Sigmoid colon (tissue), 6 donors: ENCODE measurements at regions not wholly inside any gene's neighbourhood (a gene's known extent, or its start where the extent isn't known, plus 50 kb on each side); places are given as distances from the start of the nearest gene placed in this dataset.

Source experiments
- DNase-seq: peaks from one replicate; pipeline ENCODE4 v3.0.0-alpha.2; 2019
- H3K27ac ChIP-seq, 4 donors: fragments of 200-600 bp; sonication (generic); one replicate each; pipeline ENCODE4 v1.5.1; 2016 to 2019; ENCODE audit warnings: mild to moderate bottlenecking in 1 of 4
- H3K27me3 ChIP-seq, 3 donors: fragments of 200-600 bp; sonication (generic); one replicate each; pipeline ENCODE4 v1.5.1; 2019; ENCODE audit warnings: mild to moderate bottlenecking in 1 of 3
- H3K36me3 ChIP-seq, 4 donors: fragments of 200-600 bp; sonication (generic); one replicate each; pipeline ENCODE4 v1.5.1; 2016 to 2019
- H3K4me1 ChIP-seq, 4 donors: fragments of 200-600 bp; sonication (generic); one replicate each; pipeline ENCODE4 v1.5.1; 2017 to 2019
- H3K4me3 ChIP-seq, 4 donors: fragments of 200-600 bp; sonication (generic); one replicate each; pipeline ENCODE4 v1.5.1; 2017 to 2019; ENCODE audit warnings: mild to moderate bottlenecking in 2 of 4, moderate library complexity in 1 of 4
- H3K9me3 ChIP-seq, 4 donors: fragments of 200-600 bp in 3 of 4; sonication (generic) in 3 of 4; one replicate each; pipeline versions ENCODE4 v1.5.1 to v1.6.1; 2013 to 2019
- EP300 ChIP-seq, 4 donors: sonication (generic); formaldehyde crosslinking; IDR thresholded peaks; one replicate each; pipeline ENCODE4 v1.6.1; 2017; ENCODE audit warnings: antibody characterized with exemption in 4 of 4
- POLR2A ChIP-seq, 2 donors: fragments of 450-650 bp; IDR thresholded peaks; one replicate each; pipeline ENCODE4 v1.6.1; 2016; ENCODE audit warnings: antibody characterized with exemption in 2 of 2, mild to moderate bottlenecking in 2 of 2, moderate library complexity in 2 of 2
- POLR2AphosphoS5 ChIP-seq, 4 donors: sonication (generic); formaldehyde crosslinking; IDR thresholded peaks; one replicate each; pipeline ENCODE4 v1.6.1; 2017; ENCODE audit warnings: antibody characterized with exemption in 4 of 4
- WGBS, 2 donors: extraction: QIAGEN DNeasy Blood & Tissue Kit; methylation state at CpG; one replicate each; pipeline ENCODE4 v1.1.7; 2013; 5-methylcytosine and 5-hydroxymethylcytosine counted together
- intact Hi-C: fragments of 100-400 bp; cut with DNase I; formaldehyde crosslinking; loops from one replicate; pipeline ENCODE4 v1.15.1; 2023
- TF ChIP-seq, protein P1 (sequence below), 4 experiments: fragments of 450-650 bp in 3 of 4; fragments of 200-600 bp in 1 of 4; IDR thresholded peaks; one replicate each; pipeline ENCODE4 v1.5.1; 2016 to 2019; ENCODE audit warnings: antibody characterized with exemption in 4 of 4, mild to moderate bottlenecking in 3 of 4, moderate library complexity in 2 of 4
- donor health status: healthy with polysubstance abuse.
- donor health status: healthy.

DNA sequence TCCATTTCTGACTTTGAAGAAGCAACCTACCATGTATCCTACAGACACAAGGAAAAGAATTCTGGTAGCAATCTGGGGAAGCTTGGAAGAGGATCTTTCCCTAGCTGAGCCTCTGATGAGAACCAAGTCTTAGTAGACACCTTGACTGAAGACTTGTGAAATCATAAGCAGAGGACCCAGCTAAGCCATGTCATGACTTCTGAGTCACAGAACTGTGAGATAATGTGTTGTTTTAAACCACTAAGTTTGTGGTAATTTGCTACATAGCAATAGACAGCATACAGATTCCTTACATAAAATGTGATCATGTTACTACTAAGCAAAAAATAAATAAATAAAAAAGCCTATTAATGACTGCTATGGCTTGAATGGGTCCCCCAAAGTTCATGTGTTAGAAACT lies 71.3 kb upstream of the ANKRD50 start:
- no peak for TF ChIP-seq POLR2A (IDR thresholded peaks at IDR 0.05)
- no peak for TF ChIP-seq POLR2AphosphoS5 (IDR thresholded peaks at IDR 0.05)
- no peak for TF ChIP-seq EP300 (IDR thresholded peaks at IDR 0.05)
- TF ChIP-seq, protein P1, sequence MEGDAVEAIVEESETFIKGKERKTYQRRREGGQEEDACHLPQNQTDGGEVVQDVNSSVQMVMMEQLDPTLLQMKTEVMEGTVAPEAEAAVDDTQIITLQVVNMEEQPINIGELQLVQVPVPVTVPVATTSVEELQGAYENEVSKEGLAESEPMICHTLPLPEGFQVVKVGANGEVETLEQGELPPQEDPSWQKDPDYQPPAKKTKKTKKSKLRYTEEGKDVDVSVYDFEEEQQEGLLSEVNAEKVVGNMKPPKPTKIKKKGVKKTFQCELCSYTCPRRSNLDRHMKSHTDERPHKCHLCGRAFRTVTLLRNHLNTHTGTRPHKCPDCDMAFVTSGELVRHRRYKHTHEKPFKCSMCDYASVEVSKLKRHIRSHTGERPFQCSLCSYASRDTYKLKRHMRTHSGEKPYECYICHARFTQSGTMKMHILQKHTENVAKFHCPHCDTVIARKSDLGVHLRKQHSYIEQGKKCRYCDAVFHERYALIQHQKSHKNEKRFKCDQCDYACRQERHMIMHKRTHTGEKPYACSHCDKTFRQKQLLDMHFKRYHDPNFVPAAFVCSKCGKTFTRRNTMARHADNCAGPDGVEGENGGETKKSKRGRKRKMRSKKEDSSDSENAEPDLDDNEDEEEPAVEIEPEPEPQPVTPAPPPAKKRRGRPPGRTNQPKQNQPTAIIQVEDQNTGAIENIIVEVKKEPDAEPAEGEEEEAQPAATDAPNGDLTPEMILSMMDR (IDR thresholded peaks at IDR 0.05) = no peak

DNA sequence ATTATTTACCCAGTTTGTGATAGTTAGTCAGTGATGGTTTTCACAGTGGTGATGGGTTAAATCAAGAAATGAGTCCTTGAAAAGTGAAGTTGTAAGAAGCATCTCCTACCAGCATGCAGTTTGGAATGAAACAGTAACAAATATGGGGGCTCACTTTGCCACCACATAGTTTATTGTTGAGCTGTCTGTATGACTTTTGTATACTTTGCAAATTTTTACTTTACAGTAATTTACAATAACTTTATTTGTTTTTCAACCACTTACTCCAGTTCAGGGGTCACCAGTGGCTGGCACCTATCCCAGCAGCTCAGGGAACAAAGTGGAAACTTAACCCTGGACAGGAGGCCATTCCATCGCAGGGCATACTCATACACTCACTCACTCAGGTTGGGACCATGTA lies 64.5 kb upstream of the ANKRD50 start:
- Histone ChIP-seq H3K27ac (no peak overlapping the region), H3K36me3 (no peaks in the 10 kb centered on the region), H3K9me3 (no peaks in the 10 kb centered on the region), H3K27me3 (no peaks in the 10 kb centered on the region), H3K4me3 (no peak overlapping the region), H3K4me1 (no peaks in the 10 kb centered on the region)
- intact Hi-C loops = no loop called here
- 74 to 79% methylated on average over 1 of the region's 1 CpG for WGBS, 2 donors
- no peak for DNase-seq
- TF ChIP-seq POLR2AphosphoS5 (IDR thresholded peaks at IDR 0.05) (no peak), EP300 (IDR thresholded peaks at IDR 0.05) (no peak), POLR2A (IDR thresholded peaks at IDR 0.05) (no peak)
- TF ChIP-seq, protein P1 (IDR thresholded peaks at IDR 0.05) = no peak

More for the DNA sequence above, 71.3 kb upstream of the ANKRD50 start:
- no peaks in the 10 kb centered on the region for H3K27me3 ChIP-seq
- H3K4me1 ChIP-seq = no peaks in the 10 kb centered on the region
- no peaks in the 10 kb centered on the region for H3K9me3 ChIP-seq
- DNase-seq = no peak
- intact Hi-C loops = no loop called here
- H3K27ac ChIP-seq = no peak overlapping the region
- H3K36me3 ChIP-seq = no peaks in the 10 kb centered on the region
- H3K4me3 ChIP-seq = no peak overlapping the region

DNA sequence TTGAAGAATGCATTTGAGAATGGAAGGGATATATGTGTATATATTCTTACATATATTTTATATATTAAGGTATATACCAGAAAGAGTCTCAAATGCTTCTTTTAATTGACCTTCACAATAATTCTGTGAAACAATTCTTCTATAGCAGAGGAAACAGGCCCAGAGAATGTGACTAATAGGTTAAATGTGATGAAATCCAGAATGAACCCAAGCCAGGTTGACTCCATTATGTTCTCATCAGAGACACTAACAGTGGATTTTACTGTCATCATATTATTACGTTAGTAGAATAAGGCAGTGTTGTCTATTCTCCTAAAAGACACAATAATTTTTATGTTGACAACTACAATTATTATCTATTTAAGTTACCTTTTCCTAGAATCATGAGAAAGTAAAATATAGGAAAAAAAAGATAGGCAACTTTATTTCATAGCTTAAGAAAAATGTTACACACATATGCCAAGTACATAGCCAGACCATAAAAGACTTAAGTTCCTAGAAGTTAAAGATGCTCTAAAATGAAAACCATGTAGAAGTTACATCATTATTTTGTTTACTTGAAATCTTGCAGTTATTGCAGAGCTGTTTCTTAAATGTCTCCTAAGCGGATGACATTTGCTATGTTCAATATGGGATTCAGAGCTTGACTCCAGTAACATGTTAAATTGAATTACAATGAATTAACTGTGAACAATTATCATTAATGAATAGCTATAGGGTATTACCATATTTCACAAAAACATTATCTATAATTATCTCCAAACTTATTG lies 56.2 kb upstream of the ANKRD50 start:
- intact Hi-C loops = no loop called here
- Histone ChIP-seq H3K27me3 (no peaks in the 10 kb centered on the region), H3K36me3 (no peaks in the 10 kb centered on the region), H3K4me1 (peaks cover 0 to 13% (median 7%) of the 10 kb centered on the region in 4 donors), H3K27ac (no peak overlapping the region), H3K4me3 (no peak overlapping the region), H3K9me3 (no peaks in the 10 kb centered on the region)
- 62 to 64% methylated on average over 2 of the region's 2 CpGs for WGBS, 2 donors
- TF ChIP-seq, protein P1 (IDR thresholded peaks at IDR 0.05) = no peak
- TF ChIP-seq POLR2AphosphoS5 (IDR thresholded peaks at IDR 0.05) (no peak), POLR2A (IDR thresholded peaks at IDR 0.05) (no peak), EP300 (IDR thresholded peaks at IDR 0.05) (no peak)
- DNase-seq = no peak

DNA sequence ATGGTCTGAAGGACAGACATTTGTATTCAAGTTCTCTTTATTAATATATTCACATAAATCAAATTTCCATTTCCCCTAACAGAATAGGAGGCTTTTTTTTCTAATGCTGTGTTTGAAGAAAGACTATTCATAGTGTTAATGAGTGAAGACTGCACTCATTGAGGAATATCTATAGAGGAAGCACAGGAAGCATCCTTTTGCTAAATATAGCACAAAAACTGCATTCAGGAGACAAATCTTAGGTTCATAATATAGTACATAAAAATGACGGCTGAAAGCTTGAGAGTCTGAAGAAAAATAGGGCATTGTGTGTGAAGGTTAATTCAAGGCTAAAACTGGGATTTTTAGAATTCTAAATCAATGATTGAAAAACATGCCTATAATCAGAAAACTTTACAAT lies 50.4 kb upstream of the ANKRD50 start:
- no peaks in the 10 kb centered on the region for H3K4me1 ChIP-seq
- intact Hi-C loops = no loop called here
- H3K4me3 ChIP-seq = no peak overlapping the region
- TF ChIP-seq EP300 (IDR thresholded peaks at IDR 0.05) (no peak), POLR2A (IDR thresholded peaks at IDR 0.05) (no peak), POLR2AphosphoS5 (IDR thresholded peaks at IDR 0.05) (no peak)
- TF ChIP-seq, protein P1 (IDR thresholded peaks at IDR 0.05) = no peak
- no peaks in the 10 kb centered on the region for H3K36me3 ChIP-seq
- H3K27ac ChIP-seq = no peak overlapping the region
- DNase-seq = no peak
- no peaks in the 10 kb centered on the region for H3K27me3 ChIP-seq
- WGBS, 2 donors = 61 to 85% methylated on average over 1 of the region's 1 CpG
- H3K9me3 ChIP-seq = no peaks in the 10 kb centered on the region
